Smooth muscle cell (in vitro differentiated cells): ENCODE measurements at regions not wholly inside any gene's neighbourhood (a gene's known extent, or its start where the extent isn't known, plus 50 kb on each side); places are given as distances from the start of the nearest gene placed in this dataset.
"Not testable (repeated sequence)": the region's sequence is repeated elsewhere in the genome, so short reads cannot be mapped to it uniquely, and the experiment has no call there.

ENCODE experiments used
- DNase-seq: peaks from one replicate; lab custom pipeline; 2025; ENCODE audit not compliant: unreplicated experiment; lab: John Stamatoyannopoulos, UW
- H2AFZ ChIP-seq: fragments of 200-600 bp; sonication (generic); 2 replicates; pipeline ENCODE4 v1.6.0; 2016; ENCODE audit warnings: antibody characterized with exemption, low read depth, mild to moderate bottlenecking
- H3F3A ChIP-seq: fragments of 200-600 bp; sonication (generic); 2 replicates; pipeline ENCODE4 v1.6.0; 2017; ENCODE audit warnings: antibody characterized with exemption, low read depth
- H3K27ac ChIP-seq: fragments of 200-600 bp; sonication (generic); 2 replicates; pipeline ENCODE4 v1.5.1; 2016; ENCODE audit warnings: low read depth, mild to moderate bottlenecking
- H3K27me3 ChIP-seq: fragments of 200-600 bp; sonication (generic); 2 replicates; pipeline ENCODE4 v1.6.1; 2016; ENCODE audit warnings: low read depth, mild to moderate bottlenecking
- H3K36me3 ChIP-seq: fragments of 200-600 bp; sonication (generic); 2 replicates; pipeline ENCODE4 v1.5.1; 2016; ENCODE audit warnings: low read depth
- H3K4me1 ChIP-seq: fragments of 200-600 bp; sonication (generic); 2 replicates; pipeline ENCODE4 v1.5.1; 2016; ENCODE audit warnings: low read depth
- H3K4me2 ChIP-seq: fragments of 200-600 bp; sonication (generic); 2 replicates; pipeline ENCODE4 v1.6.0; 2016; ENCODE audit warnings: mild to moderate bottlenecking
- H3K4me3 ChIP-seq: fragments of 200-600 bp; sonication (generic); 2 replicates; pipeline ENCODE4 v1.5.1; 2016; ENCODE audit warnings: mild to moderate bottlenecking
- H3K79me2 ChIP-seq: fragments of 200-600 bp; sonication (generic); 2 replicates; pipeline ENCODE4 v1.6.0; 2016; ENCODE audit warnings: low read depth, mild to moderate bottlenecking
- H3K9ac ChIP-seq: fragments of 200-600 bp; sonication (generic); 2 replicates; pipeline ENCODE4 v1.6.0; 2016; ENCODE audit warnings: low read depth
- H3K9me3 ChIP-seq: fragments of 200-600 bp; sonication (generic); replicated peaks from 2 replicates; pipeline ENCODE4 v1.5.1; 2016; ENCODE audit warnings: low read depth
- H4K20me1 ChIP-seq: fragments of 200-600 bp; sonication (generic); 2 replicates; pipeline ENCODE4 v1.6.0; 2016; ENCODE audit warnings: low read depth
- WGBS: methylation state at CpG from one replicate; pipeline ENCODE4 v1.1.7; 2016; ENCODE audit warnings: low lambda C conversion rate; 5-methylcytosine and 5-hydroxymethylcytosine counted together
- TF ChIP-seq, protein P1 (sequence below): fragments of 200-600 bp; sonication (generic); IDR thresholded peaks from 2 replicates; pipeline ENCODE4 v1.5.1; 2017; ENCODE audit warnings: borderline replicate concordance, mild to moderate bottlenecking, antibody characterized with exemption; ENCODE audit not compliant: insufficient read depth, poor library complexity, severe bottlenecking

GRCh38 chr12:33514893-33515292 is 75.3 kb upstream of the SYT10 start:
- Histone ChIP-seq H3K79me2 (no peaks in the 10 kb centered on the region), H3K4me3 (no peak overlapping the region), H3K4me1 (no peaks in the 10 kb centered on the region), H2AFZ (no peak overlapping the region), H4K20me1 (no peaks in the 10 kb centered on the region), H3K27ac (no peak overlapping the region), H3F3A (no peaks in the 10 kb centered on the region), H3K4me2 (no peak overlapping the region), H3K36me3 (no peaks in the 10 kb centered on the region), H3K27me3 (no peaks in the 10 kb centered on the region), H3K9ac (no peak overlapping the region), H3K9me3 (no peaks in the 10 kb centered on the region)
- TF ChIP-seq, protein P1, sequence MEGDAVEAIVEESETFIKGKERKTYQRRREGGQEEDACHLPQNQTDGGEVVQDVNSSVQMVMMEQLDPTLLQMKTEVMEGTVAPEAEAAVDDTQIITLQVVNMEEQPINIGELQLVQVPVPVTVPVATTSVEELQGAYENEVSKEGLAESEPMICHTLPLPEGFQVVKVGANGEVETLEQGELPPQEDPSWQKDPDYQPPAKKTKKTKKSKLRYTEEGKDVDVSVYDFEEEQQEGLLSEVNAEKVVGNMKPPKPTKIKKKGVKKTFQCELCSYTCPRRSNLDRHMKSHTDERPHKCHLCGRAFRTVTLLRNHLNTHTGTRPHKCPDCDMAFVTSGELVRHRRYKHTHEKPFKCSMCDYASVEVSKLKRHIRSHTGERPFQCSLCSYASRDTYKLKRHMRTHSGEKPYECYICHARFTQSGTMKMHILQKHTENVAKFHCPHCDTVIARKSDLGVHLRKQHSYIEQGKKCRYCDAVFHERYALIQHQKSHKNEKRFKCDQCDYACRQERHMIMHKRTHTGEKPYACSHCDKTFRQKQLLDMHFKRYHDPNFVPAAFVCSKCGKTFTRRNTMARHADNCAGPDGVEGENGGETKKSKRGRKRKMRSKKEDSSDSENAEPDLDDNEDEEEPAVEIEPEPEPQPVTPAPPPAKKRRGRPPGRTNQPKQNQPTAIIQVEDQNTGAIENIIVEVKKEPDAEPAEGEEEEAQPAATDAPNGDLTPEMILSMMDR = no peak
- DNase-seq = no peak
- WGBS = 86% methylated on average over 2 of the region's 2 CpGs

- H3K27me3 ChIP-seq = no peaks in the 10 kb centered on the region
- no peak overlapping the region for H3K9ac ChIP-seq
- no peak overlapping the region for H3K27ac ChIP-seq
- no peaks in the 10 kb centered on the region for H3K4me1 ChIP-seq
- no peak overlapping the region for H3K4me3 ChIP-seq
- DNase-seq = no peak
- no peaks in the 10 kb centered on the region for H4K20me1 ChIP-seq
- no peaks in the 10 kb centered on the region for H3K79me2 ChIP-seq
- no peaks in the 10 kb centered on the region for H3K9me3 ChIP-seq
- no peaks in the 10 kb centered on the region for H3K36me3 ChIP-seq
- no peak overlapping the region for H3K4me2 ChIP-seq
- H2AFZ ChIP-seq = no peak overlapping the region
- no peaks in the 10 kb centered on the region for H3F3A ChIP-seq
- TF ChIP-seq, protein P1 = no peak
Observed at GRCh38 chr12:33519566-33519965, 79.9 kb upstream of the SYT10 start.

DNA sequence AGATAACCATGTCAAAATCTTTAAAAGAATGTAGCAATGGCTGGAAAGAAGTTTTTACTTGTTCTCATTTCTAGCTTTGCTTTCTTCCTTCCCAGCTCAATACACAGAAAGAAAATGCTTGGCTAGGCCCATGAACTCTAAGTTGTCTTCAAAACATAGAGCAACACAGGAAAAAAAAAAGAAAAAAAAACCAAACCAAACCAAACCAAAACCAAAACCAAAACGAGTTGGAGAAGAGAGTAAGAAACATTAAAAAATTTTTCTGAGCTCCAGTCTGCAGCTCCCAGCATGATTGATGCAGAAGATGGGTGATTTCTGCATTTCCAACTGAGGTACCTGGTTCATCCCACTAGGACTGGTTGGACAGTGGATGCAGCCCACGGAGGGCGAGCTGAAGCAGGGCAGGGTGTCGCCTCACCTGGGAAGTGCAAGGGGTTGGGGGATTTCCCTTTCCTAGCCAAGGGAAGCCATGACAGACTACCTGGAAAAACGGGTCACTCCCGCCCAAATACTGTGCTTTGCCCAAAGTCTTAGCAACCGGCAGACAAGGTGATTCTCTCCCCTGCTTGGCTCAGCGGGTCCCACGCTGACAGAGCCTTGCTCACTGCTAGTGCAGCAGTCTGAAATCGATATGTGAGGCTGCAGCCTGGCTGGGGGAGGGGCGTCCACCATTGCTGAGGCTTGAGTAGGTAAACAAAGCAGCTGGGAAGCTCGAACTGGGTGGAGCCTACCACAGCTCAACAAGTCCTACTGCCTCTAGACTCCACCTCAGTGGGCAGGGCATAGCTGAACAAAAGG is 81.1 kb upstream of the SYT10 start:
- not testable (repeated sequence) for H3K4me1 ChIP-seq, H3K9ac ChIP-seq, H3K79me2 ChIP-seq, H3K4me3 ChIP-seq, H2AFZ ChIP-seq, H3K36me3 ChIP-seq, H3K4me2 ChIP-seq, H4K20me1 ChIP-seq, H3K9me3 ChIP-seq, H3F3A ChIP-seq, H3K27me3 ChIP-seq, DNase-seq, H3K27ac ChIP-seq
- WGBS = 78% methylated on average over 12 of the region's 12 CpGs

DNA sequence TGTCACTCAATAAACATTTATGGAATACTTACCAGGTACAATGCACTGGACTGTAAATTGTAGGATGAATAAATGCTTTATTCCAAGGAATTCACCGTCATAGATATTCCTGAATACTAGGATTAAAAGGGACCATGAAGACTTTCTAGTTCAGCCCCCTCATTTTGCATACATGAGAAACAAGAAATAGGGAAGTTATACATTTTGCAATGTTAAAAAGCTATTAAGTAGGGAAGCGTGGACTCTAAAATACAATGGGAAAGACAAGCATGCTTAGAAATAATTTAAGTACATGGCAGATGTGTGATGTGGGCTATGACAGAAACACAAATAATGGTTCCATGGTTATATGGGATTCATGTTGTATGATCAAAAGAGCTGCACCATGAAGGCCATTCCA is 89.4 kb upstream of the SYT10 start:
- TF ChIP-seq, protein P1 = no peak

More for the DNA sequence above, 89.4 kb upstream of the SYT10 start:
- Histone ChIP-seq H3K9me3 (no peaks in the 10 kb centered on the region), H3K27me3 (no peaks in the 10 kb centered on the region), H3K4me3 (no peak overlapping the region), H3K79me2 (no peaks in the 10 kb centered on the region), H3K4me1 (no peaks in the 10 kb centered on the region), H3K4me2 (no peak overlapping the region), H4K20me1 (no peaks in the 10 kb centered on the region), H3F3A (no peaks in the 10 kb centered on the region), H3K9ac (no peak overlapping the region), H3K36me3 (no peaks in the 10 kb centered on the region), H3K27ac (no peak overlapping the region), H2AFZ (no peak overlapping the region)
- 92% methylated on average over 2 of the region's 2 CpGs for WGBS
- DNase-seq = no peak
